Activated CD4-positive, alpha-beta T cell treated with anti-CD3 and anti-CD28 coated beads for 4 hours (primary cell): ENCODE measurements at regions not wholly inside any gene's neighbourhood (a gene's known extent, or its start where the extent isn't known, plus 50 kb on each side); places are given as distances from the start of the nearest gene placed in this dataset.
"Not testable (repeated sequence)": the region's sequence is repeated elsewhere in the genome, so short reads cannot be mapped to it uniquely, and the experiment has no call there.

Source experiments
- DNase-seq, 2 donors: peaks; one replicate each; pipeline ENCODE4 v3.0.0-alpha.2; 2020

DNA sequence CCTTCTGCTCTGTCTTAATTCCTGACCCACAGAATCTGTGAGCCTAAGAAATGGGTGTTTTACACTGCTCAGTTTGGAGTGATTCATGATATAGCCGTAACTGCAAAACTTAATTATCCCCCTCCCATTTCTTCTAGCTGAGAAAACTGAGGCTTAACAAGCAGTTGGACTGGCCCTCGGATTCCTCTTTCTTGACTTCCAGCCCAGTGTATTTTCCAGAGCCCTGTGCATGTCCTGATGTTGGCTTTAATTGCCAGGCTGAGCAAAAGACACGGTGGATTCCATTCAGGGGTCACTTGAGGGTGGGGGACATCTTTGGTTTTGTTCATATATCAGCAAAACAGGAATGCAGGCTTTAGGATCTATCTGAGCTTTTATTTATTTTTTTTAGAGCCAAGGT, 489.8 kb downstream of the TYW1 start:
- no peak for DNase-seq

DNA sequence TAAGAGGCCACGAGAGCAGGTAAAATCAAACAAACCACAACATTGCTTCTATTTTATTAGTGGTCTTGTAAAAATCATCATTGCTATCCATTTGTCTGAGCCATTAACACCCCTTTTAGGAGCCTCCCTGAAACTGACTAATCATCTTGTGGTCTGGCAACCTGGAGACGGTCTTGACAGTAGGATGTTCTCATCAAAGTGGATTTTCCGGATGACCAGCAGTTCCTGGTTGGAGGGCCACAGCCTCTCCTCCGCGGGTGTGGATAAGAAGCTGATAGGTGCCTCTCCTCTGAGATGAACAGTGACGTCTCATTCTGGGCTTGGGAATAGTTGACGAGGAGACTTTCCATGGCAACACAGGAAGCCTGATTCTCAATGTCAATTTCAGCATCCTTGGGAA, 490.7 kb downstream of the TYW1 start:
- DNase-seq = no peak

DNA sequence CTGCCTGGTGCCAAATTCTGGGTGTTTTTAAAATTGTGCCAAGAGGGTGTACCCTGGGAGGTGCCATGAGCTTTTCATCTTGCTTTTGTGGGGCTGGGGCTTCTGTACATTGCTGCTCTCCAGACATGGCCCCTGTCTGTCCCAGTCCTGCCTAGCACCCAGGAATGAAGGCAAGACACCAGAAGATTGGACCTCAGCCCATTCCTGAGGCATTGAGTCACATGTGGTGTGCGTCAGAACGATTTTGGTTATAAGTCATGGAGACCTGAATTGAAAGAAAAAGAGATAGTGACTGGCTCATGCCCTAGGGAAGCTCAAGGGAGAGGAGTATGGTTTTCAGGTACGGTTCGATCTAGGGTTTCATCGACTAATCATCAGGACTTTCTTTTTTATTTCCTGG, 493.2 kb downstream of the TYW1 start:
- no peak for DNase-seq

DNA sequence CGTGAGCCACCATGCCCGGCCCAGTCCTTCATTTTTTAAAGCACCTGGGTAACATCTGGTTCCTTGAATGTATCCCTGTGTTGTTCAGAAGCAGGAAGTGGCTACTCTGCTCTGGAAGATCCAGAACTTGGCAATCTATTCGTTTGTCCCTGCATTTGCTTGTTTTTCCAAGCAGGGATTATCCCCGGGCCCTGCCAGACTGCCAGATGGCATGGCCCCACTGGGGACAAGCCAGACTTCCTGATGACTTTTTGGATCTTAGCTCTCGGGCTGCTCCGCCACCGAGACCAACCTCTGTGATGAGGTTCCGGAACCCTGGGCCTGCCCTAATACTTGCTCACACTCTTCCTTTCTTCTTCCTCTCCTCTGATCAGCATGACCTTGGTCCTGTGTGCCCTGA, 496.7 kb downstream of the TYW1 start:
- DNase-seq = no peak

DNA sequence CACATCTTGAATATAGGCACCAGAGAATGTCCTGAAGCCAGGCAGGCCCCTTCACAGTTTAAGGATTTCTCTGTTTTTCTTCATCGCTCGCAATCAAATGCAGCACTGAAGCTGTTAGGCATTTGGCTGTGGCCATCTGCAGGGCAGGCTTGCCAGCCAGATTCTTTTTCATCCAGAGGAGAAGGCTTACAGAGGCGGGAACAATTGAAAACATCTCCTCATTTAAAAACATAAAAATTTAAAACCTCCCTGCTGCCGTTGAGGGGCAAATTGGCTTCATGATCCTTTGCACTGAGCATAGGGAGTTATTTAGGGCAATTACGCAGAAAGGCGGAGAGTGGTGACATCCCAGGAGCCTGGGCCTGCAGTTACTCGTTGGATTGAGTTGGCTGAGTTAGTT, 500.0 kb downstream of the TYW1 start:
- no peak for DNase-seq

DNA sequence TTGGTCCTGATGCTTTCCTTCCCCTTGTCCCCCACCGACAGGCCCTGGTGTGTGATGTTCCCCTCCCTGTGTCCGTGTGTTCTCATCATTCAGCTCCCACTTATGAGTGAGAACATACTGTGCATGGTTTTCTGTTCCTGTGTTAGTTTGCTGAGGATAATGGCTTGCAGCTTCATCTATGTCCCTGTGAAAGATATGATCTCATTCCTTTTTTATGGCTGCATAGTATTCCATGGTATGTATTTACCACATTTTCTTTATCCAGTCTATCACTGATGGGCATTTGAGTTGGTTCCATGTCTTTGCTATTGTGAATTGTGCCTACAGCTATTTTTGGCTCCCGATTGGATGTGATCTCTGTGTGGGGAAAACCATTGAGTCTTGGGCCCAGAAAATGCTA, 501.3 kb downstream of the TYW1 start:
- DNase-seq = not testable (repeated sequence)

DNA sequence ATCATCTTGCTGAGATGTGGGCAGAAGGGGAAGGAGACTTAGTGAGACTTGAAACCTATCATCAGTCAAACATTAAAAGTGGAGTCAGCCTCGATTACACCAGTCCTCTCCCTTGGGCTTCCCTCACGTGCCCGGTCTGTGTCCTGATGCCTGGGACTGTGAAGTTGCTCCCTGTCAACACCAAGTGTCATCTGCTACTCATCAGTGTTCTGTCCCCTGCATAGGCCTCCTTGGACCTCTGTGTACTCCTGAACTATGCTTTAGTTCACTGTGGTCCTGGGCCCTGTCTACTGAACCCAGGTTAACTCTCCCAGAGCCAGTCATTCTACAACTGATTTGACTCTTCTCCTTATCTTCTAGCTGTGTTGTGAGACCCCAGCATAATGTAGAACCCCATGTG, 506.3 kb downstream of the TYW1 start:
- no peak for DNase-seq

DNA sequence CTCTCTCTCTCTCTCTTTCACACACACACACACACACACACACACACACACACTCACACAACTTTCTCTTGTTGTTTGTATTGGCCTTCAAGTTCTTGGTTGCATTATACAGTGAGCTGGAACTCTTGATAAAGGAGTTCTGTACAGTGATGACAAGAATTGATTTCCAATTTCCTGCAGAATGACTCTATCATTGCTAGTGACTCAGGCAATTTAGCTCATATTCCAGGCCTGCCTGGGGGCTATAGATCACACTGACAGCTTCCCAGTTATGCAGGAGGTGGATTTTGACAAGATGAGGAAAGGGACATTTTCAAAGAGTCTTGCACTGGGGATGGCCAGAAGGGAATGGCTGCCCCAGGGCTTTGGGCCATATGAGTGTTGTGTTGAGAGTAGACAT, 508.8 kb downstream of the TYW1 start:
- DNase-seq = no peak

DNA sequence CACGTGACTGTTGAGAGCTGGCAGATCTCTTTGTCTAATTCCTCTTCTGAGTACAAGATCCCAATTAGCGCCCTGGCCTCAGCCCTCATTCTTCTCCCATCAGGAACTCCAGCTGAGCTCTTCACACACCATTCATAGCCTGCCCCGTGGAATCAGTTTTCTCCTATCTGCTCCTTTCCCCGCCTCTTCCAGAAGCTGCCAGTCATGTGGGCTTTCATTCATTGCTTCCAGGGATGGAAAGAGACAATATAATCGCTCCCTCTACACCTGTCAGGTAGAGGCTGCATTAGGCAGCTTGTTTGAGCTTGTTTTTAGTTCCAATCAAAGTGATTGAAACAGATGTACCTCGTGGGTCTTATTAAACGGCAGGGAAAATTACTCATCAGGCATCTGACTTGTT, 515.8 kb downstream of the TYW1 start:
- no peak for DNase-seq

DNA sequence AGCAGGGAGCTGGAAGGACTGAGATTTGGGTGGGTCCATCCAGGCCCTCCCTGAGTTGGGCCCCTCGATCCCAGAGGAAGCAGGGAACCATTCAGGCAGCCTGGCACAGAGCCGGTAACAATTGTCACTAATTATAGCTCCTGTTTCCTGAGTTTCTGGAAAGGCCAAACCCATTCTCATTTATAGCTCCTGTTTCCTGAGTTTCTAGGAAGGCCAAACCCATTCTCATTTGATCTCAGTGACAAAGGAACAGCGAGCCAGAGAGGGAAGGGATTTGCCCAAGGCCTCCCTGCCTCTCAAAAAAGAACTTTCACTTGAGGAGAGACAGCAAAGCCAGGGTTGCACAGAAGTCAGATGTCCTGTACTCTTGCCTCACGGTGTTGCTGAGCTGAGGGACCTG, 521.9 kb downstream of the TYW1 start:
- no peak for DNase-seq

DNA sequence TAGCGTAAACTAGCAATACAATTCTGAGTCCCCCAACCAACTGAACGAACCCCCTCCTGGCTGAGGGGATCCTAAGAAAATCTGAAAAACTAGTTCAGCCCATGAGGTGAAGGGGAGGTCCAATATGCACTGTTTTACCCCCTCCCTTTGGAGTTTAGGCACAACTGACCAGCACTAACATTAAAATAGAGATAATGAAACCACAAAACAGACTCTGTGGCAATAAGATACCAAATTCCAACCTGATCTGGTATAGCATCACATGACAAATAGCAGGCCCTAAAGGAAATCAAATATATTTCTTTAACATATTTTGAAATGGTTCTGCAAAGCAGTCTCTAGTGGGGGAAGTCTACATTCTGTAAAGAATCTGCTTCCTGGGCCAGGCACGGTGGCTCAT, 522.5 kb downstream of the TYW1 start:
- DNase-seq = no peak

DNA sequence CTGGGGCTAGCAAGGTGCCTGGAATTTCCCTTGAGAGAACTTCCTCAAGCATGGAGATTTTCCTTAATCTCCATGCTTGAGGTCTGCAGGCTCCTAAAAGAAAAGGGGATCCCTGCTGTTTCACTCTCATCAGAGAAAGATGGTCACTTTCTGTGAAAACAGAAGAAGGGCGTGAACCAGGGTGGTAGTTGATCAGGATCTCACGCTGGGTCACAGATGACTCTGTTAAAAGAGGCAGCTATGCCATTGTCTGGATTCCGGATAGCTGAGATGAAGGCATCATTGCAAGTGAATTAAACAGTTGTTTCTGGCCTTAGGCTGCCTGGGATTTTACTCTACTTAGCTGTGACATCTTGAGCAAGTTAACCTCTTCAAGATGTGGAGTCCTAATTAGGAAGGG, 525.9 kb downstream of the TYW1 start:
- DNase-seq = no peak

DNA sequence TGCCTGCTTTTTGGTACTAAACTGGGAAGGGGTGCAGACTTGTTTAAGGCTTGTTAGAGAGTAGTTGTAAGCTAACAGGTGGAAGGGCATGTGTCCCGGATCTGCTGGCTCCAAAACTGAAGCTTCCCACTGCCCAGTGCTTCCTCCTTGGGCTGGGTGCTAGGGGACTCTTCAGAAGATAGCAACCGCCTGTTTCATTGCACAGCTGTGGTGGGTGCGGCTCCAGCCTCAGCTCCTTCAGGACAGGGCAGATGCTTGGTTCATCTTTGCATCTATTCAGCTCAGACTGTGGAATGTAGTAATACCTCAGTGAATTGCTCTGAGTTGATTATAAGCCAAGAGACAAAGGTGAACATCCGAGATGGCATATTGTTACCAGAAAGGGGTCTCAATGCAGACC, 527.1 kb downstream of the TYW1 start:
- no peak for DNase-seq

DNA sequence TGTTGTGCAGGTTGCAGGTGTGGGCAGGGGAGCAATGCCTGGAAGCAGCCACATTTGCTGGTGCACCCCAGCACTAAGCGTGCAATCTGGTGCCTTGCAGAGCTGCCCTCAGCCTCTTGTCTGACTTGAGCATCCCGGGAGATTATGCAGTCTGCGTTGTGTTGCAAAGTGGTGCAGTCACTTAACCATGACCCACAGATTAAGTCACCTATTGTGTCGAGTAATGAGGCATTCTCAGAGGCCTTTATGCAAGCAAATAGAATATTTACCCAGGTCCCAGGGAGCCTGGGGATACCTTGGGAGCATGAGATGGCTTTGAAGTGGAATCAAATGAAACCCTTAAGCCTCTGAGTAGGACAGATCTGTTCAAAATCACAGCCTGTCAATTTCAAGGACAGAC, 529.0 kb downstream of the TYW1 start:
- DNase-seq = no peak

DNA sequence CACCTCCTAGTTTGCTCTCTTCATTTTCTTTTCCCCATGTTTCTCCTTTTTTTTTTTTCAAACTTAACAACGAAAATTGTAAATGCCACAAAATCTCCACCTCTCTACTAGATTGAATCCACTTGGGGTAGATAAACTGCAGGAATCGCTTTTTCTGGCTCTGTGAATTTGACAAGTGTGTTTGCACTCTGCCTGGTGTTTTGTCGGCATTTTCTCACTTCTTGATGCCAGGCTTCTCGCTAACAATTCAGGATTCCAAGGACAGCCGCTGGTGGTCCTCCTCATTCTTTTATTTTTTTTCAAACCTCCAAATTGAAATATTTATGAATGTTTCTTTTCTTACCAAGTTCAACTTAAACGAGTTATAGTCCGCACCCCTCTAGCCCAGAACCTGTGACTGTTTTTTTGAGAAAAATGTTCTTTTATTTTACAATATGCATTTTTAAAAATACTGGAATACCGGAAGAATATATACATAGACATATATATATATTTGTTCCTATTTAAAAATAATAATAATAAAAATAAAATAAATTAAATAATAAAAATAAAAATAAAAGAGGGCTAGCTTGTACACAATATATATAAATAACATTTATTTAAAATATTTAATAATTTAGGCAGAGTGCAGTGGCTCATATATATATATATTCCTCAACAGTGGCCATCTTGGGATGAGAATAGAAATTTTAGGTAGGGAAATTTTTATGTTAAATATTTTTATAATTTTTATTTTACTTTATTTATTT, 538.8 kb downstream of the TYW1 start:
- no peak for DNase-seq

DNA sequence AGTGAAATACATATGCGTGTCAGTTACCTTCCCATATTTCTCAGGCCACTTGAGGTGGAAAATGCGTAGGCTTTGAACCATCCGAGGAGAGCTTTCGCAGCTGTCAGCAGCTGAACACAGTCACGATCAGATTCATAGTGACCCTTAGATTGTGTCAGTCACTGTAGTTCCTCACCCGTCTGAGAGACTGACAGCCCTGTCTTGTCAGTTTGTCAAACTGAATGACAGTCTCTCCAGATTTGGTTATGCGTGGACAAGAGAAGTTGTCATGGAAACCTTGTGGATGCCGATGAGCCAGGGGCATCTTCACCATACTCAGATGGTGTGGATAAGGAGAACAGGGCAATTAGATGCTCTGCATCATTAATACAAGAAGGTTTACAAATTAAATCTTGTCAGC, 546.3 kb downstream of the TYW1 start:
- no peak for DNase-seq

DNA sequence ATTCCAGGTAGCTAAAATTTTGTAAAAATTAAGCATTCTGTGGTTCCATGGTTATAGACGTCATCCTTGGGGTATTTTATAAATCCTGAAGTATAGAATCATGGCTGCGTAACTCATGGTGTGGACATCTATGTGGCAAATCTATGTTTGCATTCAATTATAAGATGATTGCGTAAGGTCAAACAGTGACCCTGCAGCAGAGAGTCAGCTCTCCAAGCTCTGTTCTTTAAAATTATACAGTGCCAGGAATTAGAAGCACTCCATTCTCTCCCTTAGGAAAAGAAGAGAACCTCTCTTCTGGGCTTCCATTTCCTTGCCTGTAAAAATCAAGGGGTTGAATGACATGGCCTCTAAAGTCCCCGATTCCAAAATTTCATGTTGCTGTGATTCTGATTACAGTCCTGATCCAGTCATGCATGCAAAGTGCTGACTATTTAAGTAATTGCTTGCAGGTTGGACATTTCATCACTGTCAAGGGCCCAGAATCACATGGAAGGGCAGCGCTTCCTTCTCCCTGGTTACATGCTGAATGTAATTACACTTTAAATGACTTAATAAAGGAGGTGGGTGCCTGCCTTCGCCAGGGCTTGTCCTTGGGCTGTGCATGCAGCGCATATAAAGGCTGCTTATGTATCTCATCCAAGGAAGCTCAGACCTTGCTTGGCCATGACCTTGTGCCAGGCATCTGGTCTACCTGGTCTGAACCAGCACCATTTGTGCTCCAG, 550.7 kb downstream of the TYW1 start:
- DNase-seq = no peak

DNA sequence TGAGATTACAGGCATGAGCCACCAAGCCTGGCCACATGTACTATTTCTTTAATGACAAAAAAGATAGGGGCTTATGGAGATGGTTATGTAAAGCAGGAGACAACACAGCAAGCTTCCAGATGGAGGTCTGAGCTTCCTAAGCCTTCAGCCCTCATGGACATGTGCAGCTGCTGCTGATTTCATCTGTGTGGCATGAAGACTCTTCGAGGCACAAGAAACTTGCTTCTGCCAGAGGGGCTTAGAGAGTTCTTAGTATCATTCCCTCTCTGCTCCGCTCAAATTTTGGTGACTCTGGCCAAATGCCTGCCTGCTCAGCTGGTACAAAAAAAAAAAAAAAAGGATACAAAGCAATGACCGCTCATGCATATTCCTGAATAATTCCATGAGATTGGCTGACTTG, 552.5 kb downstream of the TYW1 start:
- DNase-seq = no peak

DNA sequence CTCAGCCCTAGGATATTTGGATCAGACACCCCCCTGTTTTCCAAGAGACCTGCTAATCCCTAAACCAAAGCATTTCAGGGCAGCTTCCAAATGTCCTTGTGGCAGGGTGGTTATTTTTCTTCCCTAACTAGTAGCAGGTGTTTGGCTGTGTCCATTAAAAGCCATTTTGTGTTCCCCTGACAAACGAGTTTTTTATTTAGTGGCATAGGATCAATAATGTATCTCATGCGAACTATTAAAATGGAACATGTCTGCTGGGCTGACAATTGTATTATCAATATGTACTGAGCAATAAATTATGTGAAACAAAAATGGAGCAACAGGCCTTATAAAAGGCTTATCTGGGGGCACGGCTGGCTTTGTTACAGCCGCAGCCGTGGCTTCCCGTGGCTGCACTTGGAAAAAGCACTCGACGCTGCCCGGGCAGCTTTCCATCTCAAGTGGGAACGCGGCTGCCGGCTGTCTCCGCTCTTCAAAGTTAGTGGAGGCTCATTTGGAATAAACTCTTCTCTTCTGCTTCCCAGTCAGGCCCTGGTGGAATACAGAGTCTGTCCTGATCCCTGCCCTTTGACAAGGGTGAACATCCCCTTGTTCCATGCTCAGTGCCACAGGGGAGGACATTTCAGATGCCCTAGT, 554.3 kb downstream of the TYW1 start:
- DNase-seq = no peak

DNA sequence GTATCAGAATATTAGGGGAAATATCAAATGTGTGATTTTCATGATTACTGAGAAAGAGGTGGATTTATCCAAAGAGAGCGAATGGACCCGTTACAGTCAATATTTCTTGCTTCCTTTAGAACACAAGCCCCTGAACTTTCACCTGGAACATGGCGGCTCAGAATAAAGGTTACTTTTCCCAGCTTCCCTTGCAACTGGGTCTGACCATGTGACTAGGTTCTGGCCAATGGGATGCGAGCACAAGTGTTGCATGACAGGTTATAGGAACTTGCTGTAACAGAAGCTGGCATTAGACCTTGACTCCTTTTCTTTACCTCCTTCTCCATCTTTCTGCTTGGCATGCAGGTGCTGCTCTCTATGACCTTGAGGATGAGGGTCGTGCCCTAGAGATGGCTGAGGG, 556.1 kb downstream of the TYW1 start:
- DNase-seq = no peak

DNA sequence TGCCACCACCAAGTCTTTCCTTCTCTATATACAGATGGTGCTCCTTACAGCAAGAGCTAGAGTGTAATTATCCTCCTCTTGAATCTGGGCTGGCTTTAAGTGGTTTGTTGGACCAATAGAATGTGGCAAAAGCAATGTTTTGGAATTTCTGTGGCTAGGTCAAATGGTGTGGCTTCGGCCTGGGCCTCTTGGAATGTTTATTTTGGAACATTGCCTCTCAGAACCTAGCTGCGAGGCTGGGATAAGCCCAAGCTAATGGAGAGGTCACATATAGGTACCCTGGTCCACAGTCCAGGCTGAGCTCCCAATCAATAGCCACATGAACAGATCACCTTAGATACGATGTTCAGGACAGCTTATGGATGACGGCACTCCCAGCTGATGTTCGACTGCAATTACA, 556.7 kb downstream of the TYW1 start:
- DNase-seq = no peak

DNA sequence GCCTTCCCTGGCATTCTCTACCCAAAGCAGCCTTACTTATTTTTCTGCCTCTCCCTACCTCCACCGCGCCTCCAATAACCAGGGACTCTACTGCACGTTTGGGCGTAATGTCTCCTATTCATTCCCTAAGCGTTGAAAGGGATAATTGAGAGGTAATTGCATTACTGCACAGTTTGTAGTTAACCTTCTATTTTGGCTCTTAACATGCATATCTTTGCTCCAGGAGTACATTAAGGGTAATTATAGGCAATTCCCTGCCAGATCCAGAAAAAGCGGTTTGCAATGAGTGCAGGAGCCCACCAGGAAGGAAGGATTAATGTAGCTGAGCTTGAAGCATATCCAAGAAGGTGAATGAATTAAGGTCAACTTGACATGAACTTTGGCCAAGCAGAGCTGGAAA, 558.4 kb downstream of the TYW1 start:
- DNase-seq = no peak

DNA sequence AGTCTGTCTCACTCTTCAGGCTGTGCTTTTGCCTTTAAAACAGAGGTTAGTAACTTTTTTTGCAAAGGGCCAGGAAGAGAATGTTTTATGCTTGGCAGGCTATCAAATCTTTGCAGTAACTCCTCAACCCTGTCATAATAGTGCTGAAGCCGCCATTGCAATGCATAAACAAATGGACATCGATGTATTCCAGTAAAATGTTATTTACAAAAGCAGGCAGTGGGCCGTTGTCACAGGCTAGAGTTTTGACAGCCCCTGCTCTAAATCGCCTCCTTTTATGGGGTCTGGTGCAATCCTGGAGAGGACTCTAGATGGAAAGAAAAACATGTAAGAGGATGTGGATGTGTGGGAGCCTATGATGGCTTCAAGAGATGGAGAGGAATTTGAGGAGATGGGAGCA, 568.3 kb downstream of the TYW1 start:
- no peak for DNase-seq

DNA sequence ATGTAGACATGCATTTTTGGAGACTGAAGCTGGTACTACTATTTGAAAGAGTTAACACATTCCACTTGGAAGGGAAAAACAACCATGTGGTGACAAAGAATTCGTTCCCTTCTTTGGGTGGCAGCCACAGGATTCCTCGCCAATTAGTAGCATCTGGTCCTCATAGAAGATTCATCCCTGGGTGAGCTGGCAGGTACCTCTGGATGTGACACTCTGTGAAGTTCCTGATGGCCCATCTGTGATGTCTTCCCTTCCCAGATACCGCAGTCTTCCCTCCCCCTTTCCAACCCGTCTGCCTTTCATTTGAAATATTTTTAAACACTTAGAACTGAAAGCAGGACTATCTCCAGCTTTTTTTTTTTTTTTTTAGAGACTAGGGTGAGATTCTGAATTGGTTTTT, 569.5 kb downstream of the TYW1 start:
- DNase-seq = no peak
